Stimulated activated CD8-positive, alpha-beta memory T cell treated with anti-CD3 and anti-CD28 coated beads, Interleukin-4, amount 100 ng/mL, for 24 hours (primary cell): ENCODE measurements at regions not wholly inside any gene's neighbourhood (a gene's known extent, or its start where the extent isn't known, plus 50 kb on each side); places are given as distances from the start of the nearest gene placed in this dataset.

Source experiments
- DNase-seq: peaks from one replicate; pipeline ENCODE4 v3.0.0-alpha.2; 2020; ENCODE audit warnings: low read depth

DNA sequence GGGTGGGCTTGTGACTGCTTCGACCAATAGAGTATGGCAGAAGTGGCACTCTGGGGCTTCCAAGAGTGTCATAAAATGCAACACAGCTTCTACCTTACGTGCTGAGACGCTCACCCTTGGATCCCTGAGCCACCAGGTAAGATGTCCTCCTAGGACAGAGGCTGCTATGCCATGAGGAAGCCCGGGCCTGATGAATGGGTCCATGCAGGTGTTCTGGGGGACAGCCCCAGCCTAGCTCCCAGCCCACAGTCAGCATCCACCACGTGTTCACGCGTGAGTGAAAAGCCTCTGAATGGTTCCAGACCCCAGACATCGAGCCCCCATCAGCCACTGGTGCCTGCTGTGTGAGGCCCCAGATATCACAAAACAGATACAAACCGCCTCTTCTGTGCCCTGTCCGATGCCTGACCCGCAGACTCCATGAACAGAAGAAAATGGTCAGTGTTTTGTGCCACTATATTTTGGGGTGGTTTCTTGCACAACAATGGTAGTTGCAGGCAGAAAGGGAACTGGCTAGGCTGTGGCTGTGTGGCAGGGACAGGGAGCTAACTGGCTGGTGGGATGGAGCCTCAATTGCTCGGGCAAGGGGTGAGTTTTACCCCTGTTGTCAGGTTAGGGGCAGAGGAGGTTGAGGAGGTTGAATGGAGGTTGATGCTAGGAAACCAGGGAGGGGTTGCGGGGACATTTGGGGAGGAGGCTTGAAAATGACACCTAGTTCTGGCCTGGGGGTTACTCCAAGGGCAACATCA is 92.2 kb downstream of the LINGO1 start:
- no peak for DNase-seq

DNA sequence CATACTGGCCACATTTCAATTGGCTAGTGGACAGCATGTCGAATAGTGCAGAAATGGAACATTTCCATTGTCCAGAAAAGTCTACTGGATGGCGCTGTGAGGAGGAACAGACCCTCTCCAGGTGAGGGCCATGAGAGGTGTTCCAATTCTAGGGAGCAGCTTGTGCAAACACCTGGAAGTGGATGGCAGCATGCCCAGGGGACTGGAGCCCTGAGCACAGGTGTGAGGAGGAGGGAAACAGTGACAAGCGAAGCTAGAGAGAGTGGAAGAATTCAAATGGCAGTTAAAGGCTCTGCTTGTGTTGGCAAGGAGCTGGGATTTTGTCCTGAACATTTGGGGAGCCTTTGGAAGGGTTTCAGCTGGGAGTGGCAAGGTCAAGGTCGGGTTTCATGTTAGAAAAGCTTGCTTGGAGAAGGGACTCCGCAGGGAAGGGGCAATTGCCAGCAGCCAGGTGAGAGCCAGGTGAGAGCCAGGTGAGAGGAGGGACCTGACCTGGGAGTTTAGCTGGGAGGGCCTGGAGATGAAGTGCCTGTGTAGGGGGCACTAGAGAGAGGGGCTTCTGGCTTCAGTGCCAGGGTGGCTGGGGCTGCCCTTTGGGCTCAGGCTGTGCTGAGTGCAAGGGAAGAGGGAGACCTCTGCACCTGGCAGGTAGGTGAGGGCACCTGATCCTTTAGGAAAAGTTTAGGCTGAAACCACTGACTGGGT is 93.8 kb downstream of the LINGO1 start:
- no peak for DNase-seq

DNA sequence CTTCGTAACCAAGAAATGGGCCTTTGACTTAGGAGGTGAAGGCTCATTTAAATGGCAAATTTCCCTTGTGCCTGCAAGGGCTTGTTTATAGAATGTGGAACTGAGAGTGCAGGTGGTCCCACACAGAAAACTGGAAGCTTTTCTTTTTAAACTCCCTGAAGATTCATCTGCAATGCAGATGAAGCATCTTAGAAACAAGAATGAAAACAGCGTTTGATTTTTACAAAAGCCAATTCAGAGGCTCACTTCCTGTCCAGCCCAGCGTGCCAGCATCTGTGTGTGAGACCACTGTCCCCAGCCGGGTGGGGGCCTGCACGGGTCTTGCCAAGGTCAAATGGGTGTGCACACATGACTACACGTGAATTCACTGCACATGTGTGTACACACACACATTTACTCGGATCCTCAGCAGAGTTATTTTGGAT is 94.7 kb downstream of the LINGO1 start:
- no peak for DNase-seq

DNA sequence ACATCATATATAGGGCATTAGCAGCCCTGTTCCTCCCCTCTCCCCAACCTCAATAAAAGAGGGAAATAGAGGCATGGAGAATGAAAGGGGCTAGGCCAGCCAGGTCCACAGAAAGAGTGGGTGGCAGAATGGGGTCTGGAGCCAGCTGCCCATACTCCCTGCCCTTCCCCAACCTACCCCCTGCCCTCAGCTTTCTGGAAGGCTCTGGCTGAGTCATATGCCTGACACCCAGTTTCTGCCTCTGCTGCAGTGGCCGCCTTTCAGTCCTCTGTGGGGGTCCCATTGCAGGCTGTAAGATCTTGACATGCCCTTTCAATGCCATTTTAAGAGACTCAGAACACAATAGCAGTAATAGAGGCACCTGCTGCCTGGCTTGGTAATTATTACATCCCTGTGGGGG is 95.7 kb downstream of the LINGO1 start:
- DNase-seq = no peak

DNA sequence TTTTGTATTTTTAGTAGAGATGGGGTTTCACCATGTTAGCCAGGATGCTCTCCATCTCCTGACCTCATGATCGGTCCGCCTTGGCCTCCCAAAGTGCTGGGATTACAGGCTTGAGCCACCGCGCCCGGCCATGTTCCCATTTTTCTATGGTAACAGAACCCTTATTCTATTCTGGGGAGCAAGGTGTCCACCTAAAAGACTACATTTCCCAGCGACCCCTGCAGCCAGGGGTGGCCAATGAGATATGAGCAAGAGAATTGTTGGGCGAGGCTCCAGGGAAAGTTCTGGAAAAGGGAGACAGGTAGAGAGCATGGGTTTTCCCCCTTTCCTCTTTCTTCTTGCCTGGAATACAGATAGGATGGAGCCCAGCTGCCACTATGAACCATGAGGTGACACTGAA is 96.9 kb downstream of the LINGO1 start:
- no peak for DNase-seq
